ENCODE measurements at regions not wholly inside any gene's neighbourhood (a gene's known extent, or its start where the extent isn't known, plus 50 kb on each side); places are given as distances from the start of the nearest gene placed in this dataset.

- peaks cover 0 to 5% (median 0%) of the 10 kb centered on the region in 4 donors for H3K9me3 ChIP-seq
- no peaks in the 10 kb centered on the region for H3K4me1 ChIP-seq
- DNase-seq (ENCODE audit: low spot score in 2 of 2), result no peak
- H3K27me3 ChIP-seq, result peaks cover 0 to 24% of the 10 kb centered on the region in 2 donors
- 37 to 46% methylated on average over 7 to 14 of the region's 15 CpGs for WGBS, 2 donors
- no peak overlapping the region for H3K27ac ChIP-seq
- TF ChIP-seq EP300 (IDR thresholded peaks at IDR 0.05), result no peak
- no peak for TF ChIP-seq POLR2A (IDR thresholded peaks at IDR 0.05)
- TF ChIP-seq CTCF (IDR thresholded peaks at IDR 0.05), result no peak
- H3K36me3 ChIP-seq, result no peaks in the 10 kb centered on the region
- H3K4me3 ChIP-seq, result no peak overlapping the region
Observed at GRCh38 chr6:33935439-33936080, 131.8 kb upstream of the MLN start.

DNA sequence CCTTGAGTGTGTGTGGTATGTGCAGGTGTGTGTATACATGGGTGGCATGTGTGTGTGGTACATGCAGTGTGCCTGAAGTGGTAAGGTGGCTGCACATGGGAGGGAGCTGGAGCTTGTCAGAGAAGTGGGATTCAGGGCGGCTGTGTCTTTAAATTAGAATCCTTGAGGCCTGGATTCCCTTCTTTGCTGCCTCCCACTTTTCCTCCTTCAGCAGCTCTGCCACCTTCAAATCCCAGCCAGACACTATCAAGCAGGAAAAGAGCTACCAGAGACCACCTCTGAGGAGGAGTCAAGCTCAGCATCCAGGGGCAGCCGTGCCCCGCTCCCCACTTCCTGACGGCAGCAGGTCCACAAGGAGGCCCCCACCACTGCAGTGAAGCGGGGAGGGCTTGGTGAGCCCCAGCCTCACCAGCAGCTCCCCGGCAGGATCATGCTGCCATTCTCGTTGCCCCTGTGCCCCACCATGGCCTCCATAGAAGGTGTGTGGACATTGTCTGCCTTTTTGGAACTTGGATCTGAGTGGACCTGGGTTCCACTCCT, 131.0 kb upstream of the MLN start:
- Histone ChIP-seq H3K36me3 (no peaks in the 10 kb centered on the region), H3K27me3 (peaks cover 0 to 24% of the 10 kb centered on the region in 2 donors), H3K27ac (no peak overlapping the region), H3K4me3 (no peak overlapping the region), H3K9me3 (peaks cover 0 to 5% (median 0%) of the 10 kb centered on the region in 4 donors), H3K4me1 (no peaks in the 10 kb centered on the region)
- TF ChIP-seq CTCF (IDR thresholded peaks at IDR 0.05) (no peak), POLR2A (IDR thresholded peaks at IDR 0.05) (no peak), EP300 (IDR thresholded peaks at IDR 0.05) (no peak)
- 58 to 62% methylated on average over 4 to 7 of the region's 7 CpGs for WGBS, 2 donors
- DNase-seq (ENCODE audit: low spot score in 2 of 2), result no peak

DNA sequence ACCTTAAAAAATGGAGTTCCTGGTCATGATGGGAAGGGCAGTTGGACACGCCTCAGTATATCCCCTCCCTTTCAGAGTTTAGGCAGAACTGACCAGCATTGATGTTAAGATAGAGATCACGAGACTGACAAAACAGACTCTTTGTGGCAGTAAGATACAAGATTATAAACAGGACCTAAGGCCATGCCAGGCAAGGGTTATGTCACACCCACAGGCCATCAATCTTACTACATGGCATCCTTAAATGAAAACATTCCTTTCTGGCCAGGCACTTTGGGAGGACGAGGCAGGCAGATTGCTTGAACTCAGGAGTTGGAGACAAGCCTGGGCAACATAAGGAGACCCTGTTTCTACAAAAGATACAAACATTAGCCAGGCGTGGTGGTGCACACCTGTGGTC, 129.3 kb upstream of the MLN start:
- TF ChIP-seq CTCF (IDR thresholded peaks at IDR 0.05) (no peak), POLR2A (IDR thresholded peaks at IDR 0.05) (no peak), EP300 (IDR thresholded peaks at IDR 0.05) (no peak)
- no peak for DNase-seq (ENCODE audit: low spot score in 2 of 2)
- no peaks in the 10 kb centered on the region for H3K36me3 ChIP-seq
- 49 to 54% methylated on average over 4 of the region's 4 CpGs for WGBS, 2 donors
- peaks cover 0 to 24% of the 10 kb centered on the region in 2 donors for H3K27me3 ChIP-seq
- H3K9me3 ChIP-seq, result peaks cover 0 to 8% (median 0%) of the 10 kb centered on the region in 4 donors
- no peak overlapping the region for H3K4me3 ChIP-seq
- no peak overlapping the region for H3K27ac ChIP-seq
- no peaks in the 10 kb centered on the region for H3K4me1 ChIP-seq

DNA sequence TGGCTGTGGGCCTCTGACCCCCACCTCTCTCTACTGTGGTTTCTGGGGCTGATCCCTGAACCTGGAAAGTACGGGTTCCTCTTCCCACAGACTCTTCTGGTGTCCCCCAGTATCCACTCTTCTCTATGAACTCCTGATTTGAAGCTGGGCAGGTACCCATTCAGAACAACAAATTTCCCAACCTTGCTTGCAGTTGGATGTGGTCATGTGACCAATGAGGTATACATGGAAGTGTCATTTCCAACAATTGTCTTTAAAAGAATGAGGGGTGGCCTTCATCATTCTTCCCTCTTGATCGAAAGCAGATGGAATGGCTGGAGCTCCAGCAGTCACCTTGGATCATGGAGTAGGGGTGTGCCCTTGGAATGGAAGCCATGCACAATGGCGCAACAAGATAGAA, 128.0 kb upstream of the MLN start:
- H3K27ac ChIP-seq, result no peak overlapping the region
- H3K36me3 ChIP-seq, result no peaks in the 10 kb centered on the region
- DNase-seq (ENCODE audit: low spot score in 2 of 2), result no peak
- WGBS, 2 donors, result 77 to 88% methylated on average over 3 of the region's 3 CpGs
- no peaks in the 10 kb centered on the region for H3K4me1 ChIP-seq
- no peak overlapping the region for H3K4me3 ChIP-seq
- TF ChIP-seq CTCF (IDR thresholded peaks at IDR 0.05), result no peak
- TF ChIP-seq POLR2A (IDR thresholded peaks at IDR 0.05), result no peak
- no peak for TF ChIP-seq EP300 (IDR thresholded peaks at IDR 0.05)
- peaks cover 0 to 5% (median 0%) of the 10 kb centered on the region in 4 donors for H3K9me3 ChIP-seq
- peaks cover 0 to 24% of the 10 kb centered on the region in 2 donors for H3K27me3 ChIP-seq

- Histone ChIP-seq H3K4me1 (no peaks in the 10 kb centered on the region), H3K36me3 (no peaks in the 10 kb centered on the region), H3K27me3 (peaks cover 0 to 8% of the 10 kb centered on the region in 2 donors), H3K4me3 (no peak overlapping the region), H3K9me3 (peaks cover 0 to 3% (median 0%) of the 10 kb centered on the region in 4 donors), H3K27ac (no peak overlapping the region)
- DNase-seq (ENCODE audit: low spot score in 2 of 2), result no peak
- 61 to 64% methylated on average over 9 of the region's 9 CpGs for WGBS, 2 donors
- no peak for TF ChIP-seq CTCF (IDR thresholded peaks at IDR 0.05)
- no peak for TF ChIP-seq POLR2A (IDR thresholded peaks at IDR 0.05)
- no peak for TF ChIP-seq EP300 (IDR thresholded peaks at IDR 0.05)
Observed at GRCh38 chr6:33929575-33930288, 125.9 kb upstream of the MLN start.

Data from tibial nerve (tissue), 4 donors.